HepG2 (cell line): ENCODE measurements at regions not wholly inside any gene's neighbourhood (a gene's known extent, or its start where the extent isn't known, plus 50 kb on each side); places are given as distances from the start of the nearest gene placed in this dataset.
A peak's percentile ranks its signal among the peaks of the same experiment; 100 is the strongest.

Experiments
- ATAC-seq: fragments of 200-7000 bp; cut with Tn5 transposase; 3 replicates; pipeline ENCODE4 v1.9.1; 2020; ENCODE audit warnings: mild to moderate bottlenecking, moderate library complexity
- BruUV-seq: library from RNA; stranded (reverse); fragments of 400-500 nt; replicated peaks from 2 replicates; lab custom pipeline; 2021; lab: Mats Ljungman, UMichigan
- CTCF ChIA-PET: fragments of 300-600 bp; formaldehyde crosslinking; extraction: SDS; loops from one replicate; lab custom pipeline; 2021; ENCODE audit warnings: low total read pairs, inconsistent platforms, low intra/inter-chr PET ratio; lab: Yijun Ruan, JAX
- POLR2A ChIA-PET: fragments of 350-600 bp; sonication (Branson Sonifier 250); formaldehyde crosslinking; loops from one replicate; lab custom pipeline; 2020; ENCODE audit warnings: antibody characterized with exemption, inconsistent platforms; lab: Yijun Ruan, JAX
- DNase-seq: peaks from one replicate; pipeline ENCODE4 v3.0.0-alpha.2; 2015; ENCODE audit warnings: low spot score
- FAIRE-seq: peaks from 3 replicates; lab custom pipeline; 2011; peaks lifted over from hg19 to GRCh38; lab: Jason Lieb, UNC
- H2AFZ ChIP-seq: one replicate; pipeline ENCODE4 v1.6.1; 2011; ENCODE audit warnings: low read length, inconsistent platforms
- H3K27ac ChIP-seq: fragments of 300-600 bp; 3 replicates; pipeline ENCODE4 v1.8.0; 2011; ENCODE audit warnings: mixed run types, mild to moderate bottlenecking, mixed read lengths, low read length, inconsistent platforms; ENCODE audit not compliant: insufficient read depth; ENCODE audit errors: extremely low read length
- H3K27me3 ChIP-seq, 2 experiments: fragments of 200-600 bp in 1 of 2; 2 replicates in 1 of 2; 3 replicates in 1 of 2; pipeline versions ENCODE4 v1.6.0 to v1.8.0; 2011; ENCODE audit warnings: low read length in 2 of 2, mild to moderate bottlenecking in 2 of 2, moderate library complexity in 2 of 2, inconsistent platforms in 1 of 2; ENCODE audit not compliant: insufficient read depth in 2 of 2, control insufficient read depth in 1 of 2
- H3K36me3 ChIP-seq, 2 experiments: fragments of 200-600 bp in 1 of 2; replicated peaks in 1 of 2; 2 replicates in 1 of 2; 3 replicates in 1 of 2; pipeline versions ENCODE4 v1.5.1 to v1.8.0; 2011; ENCODE audit warnings: low read length in 2 of 2, inconsistent platforms in 1 of 2; ENCODE audit not compliant: insufficient read depth in 2 of 2, control insufficient read depth in 1 of 2
- H3K4me1 ChIP-seq: 2 replicates; pipeline ENCODE4 v1.5.1; 2012; ENCODE audit warnings: low read length, inconsistent platforms; ENCODE audit not compliant: insufficient read depth
- H3K4me2 ChIP-seq: 2 replicates; pipeline ENCODE4 v1.6.0; 2011; ENCODE audit warnings: low read depth, low read length, inconsistent platforms
- H3K4me3 ChIP-seq, 3 experiments: fragments of 200-600 bp in 1 of 3; sonication (generic), shearing (Covaris generic) in 1 of 3; replicated peaks in 1 of 3; 2 replicates each; pipeline ENCODE4 v1.5.1; 2011 to 2016; ENCODE audit warnings: low read length in 3 of 3, inconsistent platforms in 2 of 3, low read depth in 2 of 3, mild to moderate bottlenecking in 2 of 3, control low read depth in 1 of 3, mixed read lengths in 1 of 3; ENCODE audit not compliant: insufficient read depth in 1 of 3
- H3K79me2 ChIP-seq: one replicate; pipeline ENCODE4 v1.6.1; 2011; ENCODE audit warnings: low read length, inconsistent platforms; ENCODE audit not compliant: insufficient read depth
- H3K9ac ChIP-seq: 2 replicates; pipeline ENCODE4 v1.6.0; 2011; ENCODE audit warnings: mild to moderate bottlenecking, low read depth, low read length, inconsistent platforms; ENCODE audit not compliant: insufficient read depth
- H3K9me3 ChIP-seq: 2 replicates; pipeline ENCODE4 v1.5.1; 2012; ENCODE audit warnings: mild to moderate bottlenecking, low read length
- H4K20me1 ChIP-seq: 2 replicates; pipeline ENCODE4 v1.6.0; 2011; ENCODE audit warnings: inconsistent platforms, mild to moderate bottlenecking, low read length, moderate library complexity; ENCODE audit not compliant: insufficient read depth
- BATF2 ChIP-seq: sonication (generic); formaldehyde crosslinking; IDR thresholded peaks from 2 replicates; pipeline ENCODE4 v1.8.0; 2022; ENCODE audit warnings: mild to moderate bottlenecking, missing genetic modification reagents, moderate library complexity
- CREB1 ChIP-seq, 2 experiments: fragments of 450-650 bp in 1 of 2; IDR thresholded peaks; 2 replicates each; pipeline ENCODE4 v1.6.1; 2016 to 2017; ENCODE audit warnings: control low read depth in 1 of 2, mild to moderate bottlenecking in 1 of 2, missing compliant biosample characterization in 1 of 2, missing genetic modification characterization in 1 of 2
- EHMT2 ChIP-seq: fragments of 200-600 bp; sonication (generic); IDR thresholded peaks from 2 replicates; pipeline ENCODE4 v1.7.0; 2017; ENCODE audit warnings: antibody characterized with exemption, low read depth, low read length, borderline replicate concordance
- POLR2AphosphoS5 ChIP-seq: IDR thresholded peaks from 2 replicates; pipeline ENCODE4 v1.6.1; 2012; ENCODE audit warnings: low read depth, low read length
- ZBTB10 ChIP-seq: sonication (generic); formaldehyde crosslinking; IDR thresholded peaks from 2 replicates; pipeline ENCODE4 v1.4.0; 2020; ENCODE audit warnings: missing genetic modification reagents, borderline replicate concordance
- ZNF275 ChIP-seq: sonication (generic); formaldehyde crosslinking; IDR thresholded peaks from 2 replicates; pipeline ENCODE4 v1.8.0; 2022; ENCODE audit warnings: missing genetic modification reagents, mild to moderate bottlenecking, inconsistent platforms, borderline replicate concordance
- ZNF282 ChIP-seq: fragments of 450-650 bp; IDR thresholded peaks from 2 replicates; pipeline ENCODE4 v1.6.1; 2018; ENCODE audit not compliant: partially characterized antibody
- ZNF547 ChIP-seq: sonication (generic); formaldehyde crosslinking; IDR thresholded peaks from 2 replicates; pipeline ENCODE4 v1.5.1; 2020; ENCODE audit warnings: mild to moderate bottlenecking, missing genetic modification reagents
- ZNF710 ChIP-seq: sonication (generic); formaldehyde crosslinking; IDR thresholded peaks from 2 replicates; pipeline ENCODE4 v1.5.0; 2020; ENCODE audit warnings: mild to moderate bottlenecking, missing genetic modification reagents, borderline replicate concordance
- ZNF770 ChIP-seq: sonication (generic); formaldehyde crosslinking; IDR thresholded peaks from 2 replicates; pipeline ENCODE4 v1.5.0; 2020; ENCODE audit warnings: mild to moderate bottlenecking, missing genetic modification reagents
- ZNF777 ChIP-seq: sonication (generic); formaldehyde crosslinking; IDR thresholded peaks from 2 replicates; pipeline ENCODE4 v1.4.0; 2020; ENCODE audit warnings: missing genetic modification reagents
- ZNF839 ChIP-seq: sonication (generic); formaldehyde crosslinking; IDR thresholded peaks from 2 replicates; pipeline ENCODE4 v1.4.0; 2020; ENCODE audit warnings: missing genetic modification reagents, mild to moderate bottlenecking, borderline replicate concordance
- WGBS: methylation state at CpG from one replicate; pipeline ENCODE4 v1.1.6; 2017; ENCODE audit warnings: low lambda C conversion rate; 5-methylcytosine and 5-hydroxymethylcytosine counted together
- in situ Hi-C: cut with HindIII; loops from 2 replicates; pipeline ENCODE4 v1.10.0; 2017; ENCODE audit warnings: low pct_unique_long_range_greater_than_20kb; ENCODE audit not compliant: extremely low pct_ligation_motif_present
- intact Hi-C: fragments of 100-400 bp; cut with micrococcal nuclease; formaldehyde crosslinking; loops from one replicate; pipeline ENCODE4 v1.10.0; 2022; ENCODE audit not compliant: unreplicated experiment

GRCh38 chr6:21666201-21666691, 72.7 kb downstream of the SOX4 start:
- H3K27me3 ChIP-seq: peaks cover 16 to 53% of the 10 kb centered on the region in 2 experiments

More at GRCh38 chr6:21666201-21666691, 72.7 kb downstream of the SOX4 start:
- BruUV-seq: no TSS peak
- no peaks in the 10 kb centered on the region for H3K9me3 ChIP-seq
- ChIA-PET POLR2A (no interaction called here), CTCF (no interaction called here)
- no peaks in the 10 kb centered on the region for H3K36me3 ChIP-seq
- in situ Hi-C loops (no loop called here), intact Hi-C loops (no loop called here)
- TF ChIP-seq POLR2AphosphoS5 (no peak), ZNF770 (CRISPR knock-in tag) (no peak), ZNF777 (CRISPR knock-in tag) (no peak), ZNF839 (no peak), ZBTB10 (no peak), EHMT2 (no peak), ZNF282 (no peak), CREB1 (IDR thresholded peaks at IDR 0.05) (no peak), CREB1 (CRISPR knock-in tag; IDR thresholded peaks at IDR 0.05) (no peak), ZNF275 (CRISPR knock-in tag) (no peak), ZNF547 (CRISPR knock-in tag) (no peak), ZNF710 (CRISPR knock-in tag) (no peak), BATF2 (no peak)
- H3K4me1 ChIP-seq: no peaks in the 10 kb centered on the region
- H3K79me2 ChIP-seq: no peaks in the 10 kb centered on the region
- WGBS: 24% methylated on average over 32 of the region's 33 CpGs
- no peak overlapping the region for H3K9ac ChIP-seq
- H3K27ac ChIP-seq: no peak overlapping the region
- no peak overlapping the region for H3K4me2 ChIP-seq
- no peak overlapping the region for H3K4me3 ChIP-seq
- no peak for FAIRE-seq
- no peaks in the 10 kb centered on the region; the same call in 1 of the 2 replicates for H4K20me1 ChIP-seq
- ATAC-seq: peak; percentile 20; the same call in 2 of the 3 replicates
- no peak for DNase-seq
- no peak overlapping the region for H2AFZ ChIP-seq
